ENCODE measurements at regions not wholly inside any gene's neighbourhood (a gene's known extent, or its start where the extent isn't known, plus 50 kb on each side); places are given as distances from the start of the nearest gene placed in this dataset.
A peak's percentile ranks its signal among the peaks of the same experiment; 100 is the strongest.

GRCh38 chr16:11473728-11474127, 113.0 kb downstream of the LITAF start:
- H3K4me3 ChIP-seq, result no peak overlapping the region
- H3K27ac ChIP-seq, result no peak overlapping the region
- no peaks in the 10 kb centered on the region for H3K9me3 ChIP-seq
- no peaks in the 10 kb centered on the region for H3K27me3 ChIP-seq
- peak; percentile 57 for ATAC-seq
- intact Hi-C loops (cut with DNase I), result no loop called here
- TF ChIP-seq CTCF (IDR thresholded peaks at IDR 0.05), result no peak
- H3K36me3 ChIP-seq, result no peaks in the 10 kb centered on the region
- H3K4me1 ChIP-seq, result no peaks in the 10 kb centered on the region
- DNase-seq, result no peak

- ATAC-seq, result peak; percentile 88
- H3K4me3 ChIP-seq, result no peak overlapping the region
- H3K27me3 ChIP-seq, result no peaks in the 10 kb centered on the region
- H3K36me3 ChIP-seq, result no peaks in the 10 kb centered on the region
- H3K9me3 ChIP-seq, result no peaks in the 10 kb centered on the region
- TF ChIP-seq CTCF (IDR thresholded peaks at IDR 0.05), result no peak
- no peak overlapping the region for H3K27ac ChIP-seq
- intact Hi-C loops (cut with DNase I), result no loop called here
- peak in 1 of 4 donors; percentile 23 for DNase-seq
- H3K4me1 ChIP-seq, result no peaks in the 10 kb centered on the region
Measured at GRCh38 chr16:11474617-11475291, 112.0 kb downstream of the LITAF start.

- Histone ChIP-seq H3K4me3 (no peak overlapping the region), H3K9me3 (no peaks in the 10 kb centered on the region), H3K27me3 (no peaks in the 10 kb centered on the region), H3K27ac (no peak overlapping the region), H3K4me1 (no peaks in the 10 kb centered on the region), H3K36me3 (no peaks in the 10 kb centered on the region)
- TF ChIP-seq CTCF (IDR thresholded peaks at IDR 0.05), result no peak
- DNase-seq, result no peak
- no peak for ATAC-seq
- intact Hi-C loops (cut with DNase I), result no loop called here
Measured at GRCh38 chr16:11475896-11476630, 110.7 kb downstream of the LITAF start.

- no peaks in the 10 kb centered on the region for H3K4me1 ChIP-seq
Measured at GRCh38 chr16:11476676-11477075, 110.0 kb downstream of the LITAF start.

More at GRCh38 chr16:11476676-11477075, 110.0 kb downstream of the LITAF start:
- no peaks in the 10 kb centered on the region for H3K9me3 ChIP-seq
- no peak overlapping the region for H3K4me3 ChIP-seq
- no peak overlapping the region for H3K27ac ChIP-seq
- no peaks in the 10 kb centered on the region for H3K36me3 ChIP-seq
- no peak for TF ChIP-seq CTCF (IDR thresholded peaks at IDR 0.05)
- ATAC-seq, result no peak
- no peaks in the 10 kb centered on the region for H3K27me3 ChIP-seq
- no peak for DNase-seq
- intact Hi-C loops (cut with DNase I), result no loop called here

Data from left lung (tissue), 4 donors.